Keratinocyte (primary cell): ENCODE measurements at regions not wholly inside any gene's neighbourhood (a gene's known extent, or its start where the extent isn't known, plus 50 kb on each side); places are given as distances from the start of the nearest gene placed in this dataset.

Source experiments
- DNase-seq: peaks from one replicate; pipeline ENCODE4 v3.0.0-alpha.2; 2011; ENCODE audit warnings: low read depth, missing footprints, low spot score
- FAIRE-seq: peaks from 2 replicates; lab custom pipeline; 2011; peaks lifted over from hg19 to GRCh38; lab: Jason Lieb, UNC
- H2AFZ ChIP-seq: 2 replicates; pipeline ENCODE4 v1.6.0; 2012; ENCODE audit warnings: low read length, control low read depth, inconsistent platforms; ENCODE audit not compliant: control insufficient read depth
- H3K27ac ChIP-seq: 2 replicates; pipeline ENCODE4 v1.5.1; 2011; ENCODE audit warnings: low read length; ENCODE audit not compliant: control insufficient read depth, insufficient read depth
- H3K27me3 ChIP-seq: 3 replicates; pipeline ENCODE4 v1.6.0; 2011; ENCODE audit warnings: low read length; ENCODE audit not compliant: control insufficient read depth, insufficient read depth; ENCODE audit errors: extremely low read depth
- H3K36me3 ChIP-seq, 2 experiments: 2 replicates in 1 of 2; 3 replicates in 1 of 2; pipeline ENCODE4 v1.5.1; 2011; ENCODE audit warnings: low read length in 2 of 2, mild to moderate bottlenecking in 1 of 2; ENCODE audit not compliant: control insufficient read depth in 2 of 2, insufficient read depth in 2 of 2; ENCODE audit errors: extremely low read depth in 1 of 2
- H3K4me1 ChIP-seq: 3 replicates; pipeline ENCODE4 v1.5.1; 2011; ENCODE audit warnings: low read length; ENCODE audit not compliant: control insufficient read depth, insufficient read depth; ENCODE audit errors: extremely low read depth
- H3K4me2 ChIP-seq: 3 replicates; pipeline ENCODE4 v1.6.0; 2011; ENCODE audit warnings: low read depth, low read length; ENCODE audit not compliant: control insufficient read depth, insufficient read depth; ENCODE audit errors: extremely low read depth
- H3K4me3 ChIP-seq, 3 experiments: fragments of 200-600 bp in 1 of 3; sonication (generic) in 1 of 3; 2 replicates in 2 of 3; 3 replicates in 1 of 3; pipeline ENCODE4 v1.5.1; 2011 to 2016; ENCODE audit warnings: low read length in 3 of 3, mild to moderate bottlenecking in 3 of 3, control low read depth in 2 of 3, inconsistent platforms in 1 of 3, low read depth in 1 of 3, mixed read lengths in 1 of 3, mixed run types in 1 of 3, moderate library complexity in 1 of 3; ENCODE audit not compliant: control insufficient read depth in 2 of 3, insufficient read depth in 2 of 3; ENCODE audit errors: extremely low read depth in 1 of 3
- H3K79me2 ChIP-seq: 2 replicates; pipeline ENCODE4 v1.6.0; 2012; ENCODE audit warnings: low read length; ENCODE audit not compliant: control insufficient read depth, insufficient read depth
- H3K9ac ChIP-seq: 3 replicates; pipeline ENCODE4 v1.6.0; 2011; ENCODE audit warnings: low read length; ENCODE audit not compliant: control insufficient read depth, insufficient read depth; ENCODE audit errors: extremely low read depth
- H3K9me1 ChIP-seq: 3 replicates; pipeline ENCODE4 v1.6.0; 2011; ENCODE audit warnings: low read length; ENCODE audit not compliant: control insufficient read depth, insufficient read depth; ENCODE audit errors: extremely low read depth
- H3K9me3 ChIP-seq: 2 replicates; pipeline ENCODE4 v1.5.1; 2012; ENCODE audit warnings: low read depth, low read length; ENCODE audit not compliant: control insufficient read depth
- H4K20me1 ChIP-seq: 3 replicates; pipeline ENCODE4 v1.6.0; 2011; ENCODE audit warnings: low read length; ENCODE audit not compliant: control insufficient read depth, insufficient read depth; ENCODE audit errors: extremely low read depth
- EZH2 ChIP-seq: IDR thresholded peaks from one replicate; pipeline ENCODE4 v1.6.1; 2012; ENCODE audit warnings: inconsistent platforms, mild to moderate bottlenecking, low read length, moderate library complexity
- dilution Hi-C: fragments of 300-500 bp; cut with MboI; formaldehyde crosslinking; loops from one replicate; pipeline ENCODE4 v1.7.0; 2020; ENCODE audit warnings: low sequenced_read_pairs; ENCODE audit not compliant: extremely low pct_ligation_motif_present
- TF ChIP-seq, protein P1 (sequence below), 3 experiments: IDR thresholded peaks in 1 of 3; conservative IDR thresholded peaks in 1 of 3; optimal IDR thresholded peaks in 1 of 3; 2 replicates in 2 of 3; 3 replicates in 1 of 3; pipeline versions ENCODE3 to v1.5.1; 2011; ENCODE audit warnings: low read length in 3 of 3, mild to moderate bottlenecking in 3 of 3, moderate library complexity in 2 of 3, control low read depth in 1 of 3, inconsistent platforms in 1 of 3; ENCODE audit not compliant: insufficient read depth in 2 of 3; ENCODE audit errors: extremely low read depth in 1 of 3

DNA sequence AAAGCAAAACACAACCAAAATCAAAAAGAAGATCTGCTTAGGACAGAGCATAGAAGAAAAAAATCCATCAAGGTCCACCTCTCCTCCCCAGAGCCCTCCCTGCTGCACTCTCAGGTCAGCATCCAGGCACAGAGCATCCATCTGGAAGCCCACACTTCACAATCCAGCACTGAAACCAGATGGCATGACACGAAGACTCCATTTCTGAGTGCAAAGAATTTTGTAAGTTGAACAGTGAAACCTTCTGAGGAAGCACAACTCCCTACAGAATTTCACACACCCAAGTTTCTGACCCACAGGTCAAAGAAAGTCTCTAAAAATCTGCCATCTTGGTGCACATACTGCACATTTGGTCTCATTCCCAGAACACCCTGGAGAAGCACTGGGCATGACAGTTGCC is 128.8 kb upstream of the STXBP5 start:
- TF ChIP-seq EZH2, result no peak
- TF ChIP-seq, protein P1, sequence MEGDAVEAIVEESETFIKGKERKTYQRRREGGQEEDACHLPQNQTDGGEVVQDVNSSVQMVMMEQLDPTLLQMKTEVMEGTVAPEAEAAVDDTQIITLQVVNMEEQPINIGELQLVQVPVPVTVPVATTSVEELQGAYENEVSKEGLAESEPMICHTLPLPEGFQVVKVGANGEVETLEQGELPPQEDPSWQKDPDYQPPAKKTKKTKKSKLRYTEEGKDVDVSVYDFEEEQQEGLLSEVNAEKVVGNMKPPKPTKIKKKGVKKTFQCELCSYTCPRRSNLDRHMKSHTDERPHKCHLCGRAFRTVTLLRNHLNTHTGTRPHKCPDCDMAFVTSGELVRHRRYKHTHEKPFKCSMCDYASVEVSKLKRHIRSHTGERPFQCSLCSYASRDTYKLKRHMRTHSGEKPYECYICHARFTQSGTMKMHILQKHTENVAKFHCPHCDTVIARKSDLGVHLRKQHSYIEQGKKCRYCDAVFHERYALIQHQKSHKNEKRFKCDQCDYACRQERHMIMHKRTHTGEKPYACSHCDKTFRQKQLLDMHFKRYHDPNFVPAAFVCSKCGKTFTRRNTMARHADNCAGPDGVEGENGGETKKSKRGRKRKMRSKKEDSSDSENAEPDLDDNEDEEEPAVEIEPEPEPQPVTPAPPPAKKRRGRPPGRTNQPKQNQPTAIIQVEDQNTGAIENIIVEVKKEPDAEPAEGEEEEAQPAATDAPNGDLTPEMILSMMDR (optimal IDR thresholded peaks at IDR 0.05 in 1 of 3, IDR thresholded peaks at IDR 0.05 in 1 of 3, conservative IDR thresholded peaks at IDR 0.05 in 1 of 3; ENCODE audit: extremely low read depth in 1 of 3, insufficient read depth in 2 of 3, low read length in 3 of 3), result no peak
- FAIRE-seq (no peak), DNase-seq (no peak)
- Histone ChIP-seq H4K20me1 (no peaks in the 10 kb centered on the region), H3K9ac (no peak overlapping the region), H3K4me1 (peaks cover under 1% of the 10 kb centered on the region), H3K4me3 (no peak overlapping the region), H3K79me2 (no peaks in the 10 kb centered on the region), H3K27me3 (no peaks in the 10 kb centered on the region), H3K36me3 (no peaks in the 10 kb centered on the region), H3K9me3 (no peaks in the 10 kb centered on the region), H3K9me1 (no peaks in the 10 kb centered on the region), H2AFZ (no peak overlapping the region), H3K27ac (no peak overlapping the region), H3K4me2 (no peak overlapping the region)
- dilution Hi-C loops, result no loop called here

DNA sequence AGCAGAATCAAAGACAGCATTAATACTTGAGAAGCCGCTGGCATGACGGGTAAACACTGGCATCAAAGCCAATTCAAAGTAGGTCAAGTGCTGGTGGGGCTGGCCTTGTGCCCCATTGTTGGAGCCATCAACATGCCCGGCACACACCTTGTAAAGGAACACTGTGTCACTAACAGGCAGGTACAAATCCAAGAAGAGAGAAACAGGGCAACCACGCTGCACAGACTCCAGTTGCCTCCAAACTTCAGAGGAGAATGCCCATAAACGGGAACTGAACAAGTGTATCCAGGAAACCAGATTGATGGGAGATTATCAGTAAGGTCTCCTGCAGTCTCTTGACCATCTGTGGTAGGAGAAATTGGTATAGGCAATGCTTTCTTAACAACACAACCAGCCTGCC is 127.0 kb upstream of the STXBP5 start:
- Histone ChIP-seq H3K9me3 (no peaks in the 10 kb centered on the region), H3K36me3 (no peaks in the 10 kb centered on the region), H3K79me2 (no peaks in the 10 kb centered on the region), H3K4me3 (no peak overlapping the region), H3K4me2 (no peak overlapping the region), H3K27ac (no peak overlapping the region), H4K20me1 (no peaks in the 10 kb centered on the region), H3K4me1 (peaks cover 17% of the 10 kb centered on the region), H2AFZ (peak overlapping the region; percentile 17), H3K27me3 (no peaks in the 10 kb centered on the region), H3K9me1 (no peaks in the 10 kb centered on the region), H3K9ac (no peak overlapping the region)
- FAIRE-seq, result no peak
- dilution Hi-C loops, result no loop called here
- no peak for DNase-seq
- TF ChIP-seq, protein P1 (optimal IDR thresholded peaks at IDR 0.05 in 1 of 3, IDR thresholded peaks at IDR 0.05 in 1 of 3, conservative IDR thresholded peaks at IDR 0.05 in 1 of 3; ENCODE audit: extremely low read depth in 1 of 3, insufficient read depth in 2 of 3, low read length in 3 of 3), result no peak
- TF ChIP-seq EZH2, result no peak
